Stimulated activated naive B cell treated with anti-CD40 and anti-IgM and Interleukin-4, amounts not matched to agents 10 μg/mL and 1 μg/mL and 100 μg/mL, for 72 hours (primary cell): ENCODE measurements at regions not wholly inside any gene's neighbourhood (a gene's known extent, or its start where the extent isn't known, plus 50 kb on each side); places are given as distances from the start of the nearest gene placed in this dataset.

Experiments
- ATAC-seq, 2 donors: fragments of 150-1000 bp; cut with Tn5 transposase; replicated peaks; 2 replicates each; pipeline ENCODE4 v1.10.0; 2021; ENCODE audit warnings: moderate library complexity in 1 of 2
- DNase-seq: peaks from one replicate; pipeline ENCODE4 v3.0.0; 2021
- H3K27ac Mint-ChIP-seq: one replicate; pipeline ENCODE4 v1.8.0; 2022; ENCODE audit warnings: mild to moderate bottlenecking, mixed read lengths
- H3K27me3 Mint-ChIP-seq, 2 donors: one replicate each; pipeline ENCODE4 v1.8.0; 2022; ENCODE audit warnings: mixed read lengths in 2 of 2
- H3K36me3 Mint-ChIP-seq, 2 donors: one replicate each; pipeline ENCODE4 v1.8.0; 2022; ENCODE audit warnings: mixed read lengths in 2 of 2, mild to moderate bottlenecking in 1 of 2
- H3K4me1 Mint-ChIP-seq, 2 donors: one replicate each; pipeline ENCODE4 v1.8.0; 2022; ENCODE audit warnings: mixed read lengths in 2 of 2, mild to moderate bottlenecking in 1 of 2
- H3K4me3 Mint-ChIP-seq, 2 donors: one replicate each; pipeline ENCODE4 v1.8.0; 2022; ENCODE audit warnings: mild to moderate bottlenecking in 2 of 2, mixed read lengths in 2 of 2, moderate library complexity in 1 of 2
- H3K9me3 Mint-ChIP-seq, 2 donors: one replicate each; pipeline ENCODE4 v1.8.0; 2022; ENCODE audit warnings: mixed read lengths in 2 of 2, mild to moderate bottlenecking in 1 of 2

GRCh38 chr21:15324542-15324941, 259.7 kb upstream of the NRIP1 start:
- H3K9me3 Mint-ChIP-seq = peaks cover 12 to 14% of the 10 kb centered on the region in 2 donors
- peak in 1 of 2 donors; percentile 25 for ATAC-seq
- no peaks in the 10 kb centered on the region for H3K4me1 Mint-ChIP-seq
- H3K36me3 Mint-ChIP-seq = no peaks in the 10 kb centered on the region
- no peak overlapping the region for H3K27ac Mint-ChIP-seq
- no peak for DNase-seq
- no peaks in the 10 kb centered on the region for H3K27me3 Mint-ChIP-seq
- H3K4me3 Mint-ChIP-seq = no peak overlapping the region

- H3K27me3 Mint-ChIP-seq = no peaks in the 10 kb centered on the region
- DNase-seq (no peak), ATAC-seq (no peak)
- no peak overlapping the region for H3K4me3 Mint-ChIP-seq
- no peaks in the 10 kb centered on the region for H3K36me3 Mint-ChIP-seq
- no peak overlapping the region for H3K27ac Mint-ChIP-seq
- H3K4me1 Mint-ChIP-seq = no peaks in the 10 kb centered on the region
- peaks cover 12 to 14% of the 10 kb centered on the region in 2 donors for H3K9me3 Mint-ChIP-seq
Measured at GRCh38 chr21:15326032-15326867, 261.4 kb upstream of the NRIP1 start.

- Mint-ChIP-seq H3K27me3 (no peaks in the 10 kb centered on the region), H3K4me3 (no peak overlapping the region), H3K9me3 (peaks cover 12 to 14% of the 10 kb centered on the region in 2 donors), H3K27ac (no peak overlapping the region), H3K4me1 (no peaks in the 10 kb centered on the region), H3K36me3 (no peaks in the 10 kb centered on the region)
- no peak for ATAC-seq
- DNase-seq = no peak
Measured at GRCh38 chr21:15327637-15328265, 263.0 kb upstream of the NRIP1 start.

GRCh38 chr21:15329191-15329590, 264.4 kb upstream of the NRIP1 start:
- no peak overlapping the region for H3K4me3 Mint-ChIP-seq
- ATAC-seq (no peak), DNase-seq (no peak)
- H3K36me3 Mint-ChIP-seq = no peaks in the 10 kb centered on the region
- no peaks in the 10 kb centered on the region for H3K4me1 Mint-ChIP-seq
- H3K9me3 Mint-ChIP-seq = peaks cover 10 to 14% of the 10 kb centered on the region in 2 donors
- peaks cover 0 to 7% of the 10 kb centered on the region in 2 donors for H3K27me3 Mint-ChIP-seq
- H3K27ac Mint-ChIP-seq = no peak overlapping the region

GRCh38 chr21:15330872-15331271, 266.1 kb upstream of the NRIP1 start:
- ATAC-seq (no peak), DNase-seq (no peak)
- H3K36me3 Mint-ChIP-seq = no peaks in the 10 kb centered on the region
- peaks cover 0 to 7% of the 10 kb centered on the region in 2 donors for H3K27me3 Mint-ChIP-seq
- peaks cover 10 to 14% of the 10 kb centered on the region in 2 donors for H3K9me3 Mint-ChIP-seq
- no peak overlapping the region for H3K4me3 Mint-ChIP-seq
- no peaks in the 10 kb centered on the region for H3K4me1 Mint-ChIP-seq
- no peak overlapping the region for H3K27ac Mint-ChIP-seq

- Mint-ChIP-seq H3K36me3 (no peaks in the 10 kb centered on the region), H3K27ac (no peak overlapping the region), H3K27me3 (peaks cover 0 to 7% of the 10 kb centered on the region in 2 donors), H3K4me1 (no peaks in the 10 kb centered on the region), H3K4me3 (no peak overlapping the region), H3K9me3 (peaks cover 2 to 4% of the 10 kb centered on the region in 2 donors)
- ATAC-seq = no peak
- no peak for DNase-seq
Measured at GRCh38 chr21:15332572-15332971, 267.8 kb upstream of the NRIP1 start.

GRCh38 chr21:15333136-15333710, 268.4 kb upstream of the NRIP1 start:
- peaks cover 0 to 7% of the 10 kb centered on the region in 2 donors for H3K27me3 Mint-ChIP-seq
- ATAC-seq = no peak
- no peak for DNase-seq
- H3K36me3 Mint-ChIP-seq = no peaks in the 10 kb centered on the region
- no peaks in the 10 kb centered on the region for H3K4me1 Mint-ChIP-seq
- H3K4me3 Mint-ChIP-seq = no peak overlapping the region
- no peaks in the 10 kb centered on the region for H3K9me3 Mint-ChIP-seq
- peak overlapping the region; percentile 53 for H3K27ac Mint-ChIP-seq

GRCh38 chr21:15333951-15334350, 269.2 kb upstream of the NRIP1 start:
- Mint-ChIP-seq H3K4me3 (no peak overlapping the region), H3K9me3 (no peaks in the 10 kb centered on the region), H3K4me1 (no peaks in the 10 kb centered on the region), H3K27me3 (peaks cover 0 to 7% of the 10 kb centered on the region in 2 donors), H3K36me3 (no peaks in the 10 kb centered on the region), H3K27ac (peak overlapping the region; percentile 53)
- no peak for DNase-seq
- no peak for ATAC-seq

GRCh38 chr21:15343066-15343465, 278.3 kb upstream of the NRIP1 start:
- Mint-ChIP-seq H3K4me3 (no peak overlapping the region), H3K4me1 (peaks cover 0 to 6% of the 10 kb centered on the region in 2 donors), H3K9me3 (peaks cover 2 to 3% of the 10 kb centered on the region in 2 donors), H3K36me3 (no peaks in the 10 kb centered on the region), H3K27ac (no peak overlapping the region), H3K27me3 (peaks cover 0 to 10% of the 10 kb centered on the region in 2 donors)
- ATAC-seq = no peak
- no peak for DNase-seq

GRCh38 chr21:15352009-15352408, 287.2 kb upstream of the NRIP1 start:
- peaks cover 4 to 8% of the 10 kb centered on the region in 2 donors for H3K4me1 Mint-ChIP-seq

GRCh38 chr21:15353546-15353945, 288.7 kb upstream of the NRIP1 start:
- ATAC-seq = no peak
- H3K4me1 Mint-ChIP-seq = peaks cover 4 to 8% of the 10 kb centered on the region in 2 donors

More at GRCh38 chr21:15352009-15352408, 287.2 kb upstream of the NRIP1 start:
- ATAC-seq = no peak
- H3K9me3 Mint-ChIP-seq = no peaks in the 10 kb centered on the region
- DNase-seq = no peak
- no peak overlapping the region for H3K27ac Mint-ChIP-seq
- no peak overlapping the region for H3K4me3 Mint-ChIP-seq
- H3K27me3 Mint-ChIP-seq = peaks cover 4 to 11% of the 10 kb centered on the region in 2 donors
- no peaks in the 10 kb centered on the region for H3K36me3 Mint-ChIP-seq

GRCh38 chr21:15354516-15354915, 289.7 kb upstream of the NRIP1 start:
- H3K4me1 Mint-ChIP-seq = peaks cover 4 to 8% of the 10 kb centered on the region in 2 donors
- no peaks in the 10 kb centered on the region for H3K9me3 Mint-ChIP-seq
- no peak overlapping the region for H3K4me3 Mint-ChIP-seq
- DNase-seq (no peak), ATAC-seq (no peak)
- H3K36me3 Mint-ChIP-seq = no peaks in the 10 kb centered on the region
- H3K27me3 Mint-ChIP-seq = peaks cover 0 to 11% of the 10 kb centered on the region in 2 donors
- H3K27ac Mint-ChIP-seq = no peak overlapping the region

More at GRCh38 chr21:15353546-15353945, 288.7 kb upstream of the NRIP1 start:
- H3K27me3 Mint-ChIP-seq = peaks cover 0 to 11% of the 10 kb centered on the region in 2 donors
- H3K4me3 Mint-ChIP-seq = no peak overlapping the region
- no peaks in the 10 kb centered on the region for H3K9me3 Mint-ChIP-seq
- no peak for DNase-seq
- H3K36me3 Mint-ChIP-seq = no peaks in the 10 kb centered on the region
- H3K27ac Mint-ChIP-seq = no peak overlapping the region

- H3K4me1 Mint-ChIP-seq = peaks cover 4 to 8% of the 10 kb centered on the region in 2 donors
- H3K27me3 Mint-ChIP-seq = peaks cover 0 to 11% of the 10 kb centered on the region in 2 donors
- no peak for ATAC-seq
- no peaks in the 10 kb centered on the region for H3K9me3 Mint-ChIP-seq
- H3K4me3 Mint-ChIP-seq = peak overlapping the region in 1 of 2 donors; percentile 52
- DNase-seq = no peak
- no peaks in the 10 kb centered on the region for H3K36me3 Mint-ChIP-seq
- no peak overlapping the region for H3K27ac Mint-ChIP-seq
Measured at GRCh38 chr21:15355066-15355465, 290.3 kb upstream of the NRIP1 start.

- peaks cover 0 to 5% of the 10 kb centered on the region in 2 donors for H3K27me3 Mint-ChIP-seq
- H3K36me3 Mint-ChIP-seq = no peaks in the 10 kb centered on the region
- peaks cover 4 to 8% of the 10 kb centered on the region in 2 donors for H3K4me1 Mint-ChIP-seq
- no peak for DNase-seq
- H3K4me3 Mint-ChIP-seq = no peak overlapping the region
- H3K27ac Mint-ChIP-seq = no peak overlapping the region
- peaks cover 0 to 4% of the 10 kb centered on the region in 2 donors for H3K9me3 Mint-ChIP-seq
- ATAC-seq = no peak
Measured at GRCh38 chr21:15359251-15359650, 294.5 kb upstream of the NRIP1 start.
